HAP-1 (cell line): ENCODE measurements at regions not wholly inside any gene's neighbourhood (a gene's known extent, or its start where the extent isn't known, plus 50 kb on each side); places are given as distances from the start of the nearest gene placed in this dataset.
"Not testable (repeated sequence)": the region's sequence is repeated elsewhere in the genome, so short reads cannot be mapped to it uniquely, and the experiment has no call there.

ENCODE experiments used
- DNase-seq, 2 experiments: peaks; one replicate each; pipeline ENCODE4 v3.0.0-alpha.2; 2016 to 2020; ENCODE audit warnings: low spot score in 2 of 2
- H3K27me3 ChIP-seq: fragments of 250-450 bp; sonication (Bioruptor Pico); 2 replicates; pipeline ENCODE4 v1.5.1; 2020; ENCODE audit warnings: low read depth, mild to moderate bottlenecking, moderate library complexity
- H3K36me3 ChIP-seq: fragments of 250-450 bp; sonication (Bioruptor Pico); replicated peaks from 2 replicates; pipeline ENCODE4 v1.5.1; 2020; ENCODE audit warnings: mild to moderate bottlenecking
- H3K4me1 ChIP-seq: fragments of 250-450 bp; sonication (Bioruptor Pico); 2 replicates; pipeline ENCODE4 v1.5.1; 2020; ENCODE audit warnings: mild to moderate bottlenecking
- H3K4me3 ChIP-seq: fragments of 250-450 bp; sonication (Bioruptor Pico); 2 replicates; pipeline ENCODE4 v1.5.1; 2020; ENCODE audit warnings: mild to moderate bottlenecking, moderate library complexity
- H3K9me3 ChIP-seq: fragments of 250-450 bp; sonication (Bioruptor Pico); 2 replicates; pipeline ENCODE4 v1.5.1; 2020; ENCODE audit warnings: mild to moderate bottlenecking, moderate library complexity
- in situ Hi-C: fragments of 300-500 bp; cut with MboI; formaldehyde crosslinking; loops from 3 replicates; pipeline ENCODE4 v1.14.3; 2020; ENCODE audit warnings: low sequenced_read_pairs, inconsistent platforms, mixed read lengths

DNA sequence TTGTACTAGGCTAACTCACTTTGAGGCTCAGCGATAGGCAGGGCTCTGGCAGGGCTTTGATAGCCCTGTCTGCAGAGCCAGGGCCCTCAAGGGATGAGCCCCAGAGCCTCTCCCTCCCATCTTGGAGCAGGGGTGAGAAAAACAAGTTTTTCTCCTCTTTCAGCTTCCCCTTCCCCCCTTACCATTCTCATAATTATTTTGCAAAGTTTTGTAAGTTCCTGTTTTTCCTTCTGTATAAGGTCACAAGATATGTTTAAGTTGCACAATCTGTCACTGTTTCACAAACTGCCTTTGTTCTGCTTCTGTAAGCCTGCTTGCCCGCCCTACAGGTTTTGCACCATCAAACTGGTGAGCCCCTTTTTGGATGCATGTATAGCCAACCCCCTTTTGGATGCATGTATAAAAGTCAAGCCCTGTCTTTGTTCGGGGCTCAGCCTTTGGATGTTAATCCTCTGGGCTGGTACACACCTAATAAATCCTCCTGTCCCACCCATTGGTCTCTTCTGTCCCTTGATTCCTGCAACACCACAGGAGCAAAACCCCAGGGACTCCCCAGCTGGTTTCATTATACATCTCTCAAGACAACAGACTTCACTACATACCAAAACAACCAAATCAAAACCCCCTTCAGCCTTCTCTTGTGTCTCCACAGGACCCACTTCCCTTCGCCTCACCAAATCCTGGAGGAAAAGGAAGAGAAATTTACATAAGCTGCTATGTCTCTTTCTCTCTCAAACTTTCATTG is 52.5 kb upstream of the RESF1 start:
- Histone ChIP-seq H3K9me3 (peaks cover 6% of the 10 kb centered on the region), H3K4me3 (no peak overlapping the region), H3K36me3 (no peaks in the 10 kb centered on the region), H3K4me1 (no peaks in the 10 kb centered on the region), H3K27me3 (no peaks in the 10 kb centered on the region)
- DNase-seq: no peak
- in situ Hi-C loops: no loop called here

- DNase-seq: no peak
- Histone ChIP-seq H3K36me3 (no peaks in the 10 kb centered on the region), H3K4me3 (no peak overlapping the region), H3K4me1 (no peaks in the 10 kb centered on the region), H3K9me3 (peaks cover 6% of the 10 kb centered on the region), H3K27me3 (no peaks in the 10 kb centered on the region)
- in situ Hi-C loops: no loop called here
Measured at GRCh38 chr12:31903025-31903424, 56.2 kb upstream of the RESF1 start.

GRCh38 chr12:31900271-31900670 is 58.9 kb upstream of the RESF1 start:
- DNase-seq: no peak
- H3K9me3 ChIP-seq: no peaks in the 10 kb centered on the region

DNA sequence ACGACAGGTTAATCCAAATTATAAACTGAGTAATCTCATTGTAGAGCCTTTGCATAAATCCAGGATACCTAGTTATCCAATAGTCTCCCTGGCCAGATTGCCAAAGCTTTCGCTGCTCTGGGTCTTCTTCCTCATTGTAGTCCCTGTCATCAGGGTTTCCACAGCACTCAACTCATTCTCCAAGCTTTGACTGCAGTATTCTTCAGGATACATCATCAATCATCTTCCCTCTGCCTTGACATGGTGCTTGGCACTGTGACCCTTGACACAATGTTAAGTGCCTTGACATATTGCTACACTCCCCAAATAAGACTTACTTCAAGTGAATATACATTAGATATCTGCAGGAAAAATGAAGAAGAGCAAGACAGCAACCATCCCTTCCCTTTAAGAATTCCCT is 60.1 kb upstream of the RESF1 start:
- no peaks in the 10 kb centered on the region for H3K27me3 ChIP-seq
- H3K9me3 ChIP-seq: no peaks in the 10 kb centered on the region
- no peak for DNase-seq

More at GRCh38 chr12:31900271-31900670, 58.9 kb upstream of the RESF1 start:
- in situ Hi-C loops: no loop called here
- no peak overlapping the region for H3K4me3 ChIP-seq
- H3K27me3 ChIP-seq: no peaks in the 10 kb centered on the region
- no peaks in the 10 kb centered on the region for H3K36me3 ChIP-seq
- H3K4me1 ChIP-seq: no peaks in the 10 kb centered on the region

DNA sequence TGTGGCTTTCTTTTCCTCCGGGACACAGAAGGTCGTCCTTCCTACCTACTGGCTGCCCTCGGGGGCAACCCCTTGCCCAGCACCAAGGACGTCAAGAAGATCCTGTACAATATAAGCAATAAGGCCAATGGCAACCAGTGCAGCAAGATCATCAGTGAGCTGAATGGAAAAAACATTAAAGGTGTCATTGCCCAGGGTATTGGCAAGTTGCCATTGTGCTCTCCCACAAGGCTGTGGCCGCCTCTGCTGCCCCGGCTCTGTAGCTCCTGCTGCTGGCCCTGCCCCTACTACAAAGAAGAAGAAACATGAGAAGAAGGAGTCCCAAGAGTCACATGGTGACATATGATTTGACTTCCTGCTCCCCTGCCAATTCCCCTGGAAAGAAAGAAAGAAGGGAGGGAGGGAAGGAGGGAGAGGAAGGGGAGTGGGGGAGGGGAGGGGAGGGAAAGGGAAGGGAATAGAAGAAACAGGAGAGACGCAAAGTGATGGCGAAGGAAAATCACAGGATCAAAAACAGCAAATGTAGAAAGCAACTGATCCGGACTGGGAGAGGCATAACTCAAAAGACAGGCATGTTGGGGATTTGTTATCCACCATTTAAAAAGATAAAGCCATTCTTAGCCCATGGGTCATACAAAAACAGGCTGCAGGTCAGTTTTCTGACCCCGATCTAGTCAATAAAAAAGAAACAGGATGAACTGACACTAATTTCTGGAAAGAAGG is 61.3 kb upstream of the RESF1 start:
- no peak overlapping the region for H3K4me3 ChIP-seq
- in situ Hi-C loops: no loop called here
- H3K9me3 ChIP-seq: no peaks in the 10 kb centered on the region
- no peaks in the 10 kb centered on the region for H3K27me3 ChIP-seq
- H3K36me3 ChIP-seq: no peaks in the 10 kb centered on the region
- H3K4me1 ChIP-seq: no peaks in the 10 kb centered on the region
- DNase-seq: peak; percentile 10 to 51

More for the DNA sequence above, 60.1 kb upstream of the RESF1 start:
- in situ Hi-C loops: no loop called here
- H3K4me3 ChIP-seq: no peak overlapping the region
- no peaks in the 10 kb centered on the region for H3K4me1 ChIP-seq
- H3K36me3 ChIP-seq: no peaks in the 10 kb centered on the region

GRCh38 chr12:31897092-31897491 is 62.1 kb upstream of the RESF1 start:
- in situ Hi-C loops, H3K27me3 ChIP-seq, H3K36me3 ChIP-seq, H3K9me3 ChIP-seq, DNase-seq, H3K4me1 ChIP-seq, H3K4me3 ChIP-seq: not testable (repeated sequence)

DNA sequence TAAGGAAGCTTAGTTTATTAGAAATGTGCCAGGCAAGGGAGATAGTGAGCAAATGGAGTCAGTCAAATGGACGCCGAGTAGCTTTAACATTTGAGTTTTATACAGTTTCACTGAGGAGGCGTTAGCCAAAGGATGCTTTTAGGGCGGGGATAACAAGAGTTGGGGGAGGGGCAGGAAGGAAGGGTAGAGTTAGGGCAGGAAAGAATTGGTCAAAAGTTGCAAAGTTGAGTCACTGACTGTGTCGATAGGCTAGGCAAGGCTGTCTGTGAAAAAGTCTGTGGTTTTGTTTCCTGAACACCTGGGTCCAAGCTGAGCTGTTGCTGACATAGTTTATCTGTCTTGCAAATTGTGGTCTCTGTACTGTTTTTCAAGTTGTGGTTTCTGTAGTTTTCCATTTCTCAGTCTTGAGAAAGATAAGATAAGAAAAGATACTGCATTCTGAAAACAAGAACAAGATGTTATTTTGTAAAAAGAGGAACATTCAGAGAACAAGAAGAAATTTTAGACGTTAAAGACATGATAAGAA is 62.6 kb upstream of the RESF1 start:
- no peaks in the 10 kb centered on the region for H3K4me1 ChIP-seq
- DNase-seq: no peak
- in situ Hi-C loops: no loop called here
- no peaks in the 10 kb centered on the region for H3K36me3 ChIP-seq
- no peaks in the 10 kb centered on the region for H3K9me3 ChIP-seq
- no peak overlapping the region for H3K4me3 ChIP-seq
- H3K27me3 ChIP-seq: no peaks in the 10 kb centered on the region

GRCh38 chr12:31895449-31896150 is 63.6 kb upstream of the RESF1 start:
- no peaks in the 10 kb centered on the region for H3K27me3 ChIP-seq
- DNase-seq: no peak
- H3K36me3 ChIP-seq: no peaks in the 10 kb centered on the region
- H3K9me3 ChIP-seq: no peaks in the 10 kb centered on the region
- H3K4me3 ChIP-seq: no peak overlapping the region
- in situ Hi-C loops: no loop called here
- no peaks in the 10 kb centered on the region for H3K4me1 ChIP-seq

GRCh38 chr12:31890295-31891285 is 68.6 kb upstream of the RESF1 start:
- Histone ChIP-seq H3K36me3 (no peaks in the 10 kb centered on the region), H3K9me3 (no peaks in the 10 kb centered on the region), H3K4me3 (no peak overlapping the region), H3K27me3 (no peaks in the 10 kb centered on the region), H3K4me1 (no peaks in the 10 kb centered on the region)
- no peak for DNase-seq
- in situ Hi-C loops: no loop called here

- Histone ChIP-seq H3K36me3 (no peaks in the 10 kb centered on the region), H3K9me3 (no peaks in the 10 kb centered on the region), H3K4me1 (no peaks in the 10 kb centered on the region), H3K4me3 (no peak overlapping the region), H3K27me3 (no peaks in the 10 kb centered on the region)
- no peak for DNase-seq
- in situ Hi-C loops: no loop called here
Measured at GRCh38 chr12:31887109-31887811, 72.0 kb upstream of the RESF1 start.

- H3K4me1 ChIP-seq, DNase-seq, in situ Hi-C loops, H3K4me3 ChIP-seq, H3K27me3 ChIP-seq, H3K36me3 ChIP-seq, H3K9me3 ChIP-seq: not testable (repeated sequence)
Measured at GRCh38 chr12:31882682-31883081, 76.5 kb upstream of the RESF1 start.

- DNase-seq: no peak
- Histone ChIP-seq H3K4me1 (no peaks in the 10 kb centered on the region), H3K4me3 (no peak overlapping the region), H3K36me3 (no peaks in the 10 kb centered on the region), H3K27me3 (no peaks in the 10 kb centered on the region), H3K9me3 (no peaks in the 10 kb centered on the region)
- in situ Hi-C loops: no loop called here
Measured at GRCh38 chr12:31880340-31880739, 78.9 kb upstream of the RESF1 start.
